ENCODE measurements at regions not wholly inside any gene's neighbourhood (a gene's known extent, or its start where the extent isn't known, plus 50 kb on each side); places are given as distances from the start of the nearest gene placed in this dataset.

DNA sequence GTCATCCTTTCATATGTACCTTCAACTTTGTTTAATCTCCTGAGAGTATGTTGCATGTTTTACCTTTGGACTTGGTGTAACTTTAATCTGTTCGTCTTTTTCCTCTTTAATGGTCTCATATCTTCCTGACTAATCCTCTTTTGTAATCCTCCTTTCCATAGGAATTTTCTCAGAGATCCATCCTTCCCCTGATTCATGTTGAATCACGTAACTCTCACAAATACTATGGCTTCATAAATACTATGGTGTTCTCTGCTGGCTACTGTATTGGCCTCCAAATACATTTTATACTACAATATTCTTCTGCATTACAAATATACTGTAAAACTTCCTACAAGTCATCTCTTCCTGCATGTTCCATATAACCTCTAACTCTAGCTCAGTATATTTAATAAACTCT, 317.7 kb upstream of the ADGRB3 start:
- intact Hi-C loops (cut with micrococcal nuclease), result no loop called here
- DNase-seq (ENCODE audit: low read depth, low spot score), result no peak
- no peak overlapping the region for H3K4me3 ChIP-seq (replicated peaks in 1 of 3; ENCODE audit: insufficient read depth in 1 of 3, low read depth in 1 of 3, low read length in 3 of 3)
- H3K27me3 ChIP-seq (ENCODE audit: control insufficient read depth in 2 of 2, insufficient read depth in 2 of 2, low read length in 2 of 2), result no peaks in the 10 kb centered on the region
- no peak for FAIRE-seq
- H3K9me3 ChIP-seq (replicated peaks; ENCODE audit: control insufficient read depth, insufficient read depth, low read length), result no peaks in the 10 kb centered on the region
- H3K9me1 ChIP-seq (replicated peaks; ENCODE audit: control insufficient read depth, extremely low read depth, insufficient read depth, low read length), result no peaks in the 10 kb centered on the region
- no peak overlapping the region for H3K9ac ChIP-seq (replicated peaks; ENCODE audit: extremely low read depth, insufficient read depth, low read length)
- H3K79me2 ChIP-seq (ENCODE audit: control insufficient read depth, insufficient read depth, low read length), result no peaks in the 10 kb centered on the region
- dilution Hi-C loops (cut with MboI; ENCODE audit: extremely low pct_ligation_motif_present, low sequenced_read_pairs), result no loop called here
- ChIA-PET CTCF (no interaction called here), POLR2A (no interaction called here)
- no peak overlapping the region for H3K27ac ChIP-seq (ENCODE audit: insufficient read depth, low read depth, low read length)
- TF ChIP-seq FOS (IDR thresholded peaks at IDR 0.05; ENCODE audit: borderline replicate concordance, insufficient read depth, low read length), result no peak
- no peak for TF ChIP-seq CTCF (IDR thresholded peaks at IDR 0.05; ENCODE audit: extremely low read depth in 1 of 2, insufficient read depth in 1 of 2, low read depth in 1 of 2, low read length in 2 of 2)
- no peak for TF ChIP-seq EZH2 (IDR thresholded peaks at IDR 0.05; ENCODE audit: borderline replicate concordance, low read depth, low read length, severe bottlenecking)
- no peak for TF ChIP-seq MAX (IDR thresholded peaks at IDR 0.05; ENCODE audit: insufficient read depth, insufficient read length)
- TF ChIP-seq POLR2AphosphoS5 (IDR thresholded peaks at IDR 0.05; ENCODE audit: insufficient read depth, low read depth, low read length), result no peak
- TF ChIP-seq GATA2 (IDR thresholded peaks at IDR 0.05; ENCODE audit: insufficient read depth, insufficient read length, low read depth, low read length), result no peak
- TF ChIP-seq MYC (IDR thresholded peaks at IDR 0.05; ENCODE audit: low read depth, low read length), result no peak
- TF ChIP-seq JUN (IDR thresholded peaks at IDR 0.05; ENCODE audit: borderline replicate concordance, insufficient read depth, insufficient read length, low read depth), result no peak
- no peak for TF ChIP-seq POLR2A (IDR thresholded peaks at IDR 0.05; ENCODE audit: low read depth, low read length)
- H3K4me2 ChIP-seq (ENCODE audit: insufficient read depth, low read length), result no peak overlapping the region
- H4K20me1 ChIP-seq (replicated peaks; ENCODE audit: control insufficient read depth, extremely low read depth, insufficient read depth, low read length), result no peaks in the 10 kb centered on the region
- H2AFZ ChIP-seq (ENCODE audit: low read depth, low read length), result no peak overlapping the region
- H3K36me3 ChIP-seq (ENCODE audit: control insufficient read depth in 2 of 2, extremely low read depth in 1 of 2, insufficient read depth in 2 of 2, low read length in 2 of 2), result no peaks in the 10 kb centered on the region
- no peaks in the 10 kb centered on the region for H3K4me1 ChIP-seq (ENCODE audit: control insufficient read depth, extremely low read depth, insufficient read depth, low read length)
- no TSS peak for BruUV-seq (replicated peaks)

Data from endothelial cell of umbilical vein (primary cell).